NT2/D1 (cell line): ENCODE measurements at regions not wholly inside any gene's neighbourhood (a gene's known extent, or its start where the extent isn't known, plus 50 kb on each side); places are given as distances from the start of the nearest gene placed in this dataset.

ENCODE experiments used
- DNase-seq: peaks from one replicate; pipeline ENCODE4 v3.0.0-alpha.2; 2011; ENCODE audit warnings: low read depth, low spot score
- H3K27me3 ChIP-seq: 2 replicates; pipeline ENCODE4 v1.6.0; 2011; ENCODE audit warnings: mild to moderate bottlenecking; ENCODE audit not compliant: insufficient read length, insufficient read depth
- H3K36me3 ChIP-seq: 2 replicates; pipeline ENCODE4 v1.6.1; 2011; ENCODE audit warnings: mild to moderate bottlenecking, low read length, mixed read lengths; ENCODE audit not compliant: insufficient read depth, insufficient read length
- H3K4me1 ChIP-seq: 2 replicates; pipeline ENCODE4 v1.5.1; 2011; ENCODE audit not compliant: insufficient read depth, insufficient read length
- H3K4me3 ChIP-seq: 2 replicates; pipeline ENCODE4 v1.5.1; 2011; ENCODE audit warnings: low read depth; ENCODE audit not compliant: insufficient read length
- H3K9ac ChIP-seq: 2 replicates; pipeline ENCODE4 v1.6.0; 2011; ENCODE audit warnings: low read depth; ENCODE audit not compliant: insufficient read length
- H3K9me3 ChIP-seq: 2 replicates; pipeline ENCODE4 v1.5.1; 2011; ENCODE audit warnings: mild to moderate bottlenecking, low read length; ENCODE audit not compliant: insufficient read depth
- SUZ12 ChIP-seq: IDR thresholded peaks from 2 replicates; pipeline ENCODE4 v1.6.1; 2011; ENCODE audit not compliant: insufficient read length, insufficient read depth; ENCODE audit errors: extremely low read depth
- YY1 ChIP-seq: IDR thresholded peaks from 2 replicates; pipeline ENCODE4 v1.6.1; 2011; ENCODE audit not compliant: insufficient read length, insufficient read depth
- ZNF274 ChIP-seq: IDR thresholded peaks from 2 replicates; pipeline ENCODE4 v1.6.1; 2011; ENCODE audit warnings: mild to moderate bottlenecking, low read depth, low read length

- Histone ChIP-seq H3K4me3 (no peak overlapping the region), H3K36me3 (no peaks in the 10 kb centered on the region), H3K4me1 (no peaks in the 10 kb centered on the region), H3K27me3 (no peaks in the 10 kb centered on the region), H3K9ac (no peak overlapping the region), H3K9me3 (no peaks in the 10 kb centered on the region)
- DNase-seq: no peak
- TF ChIP-seq ZNF274: no peak
- TF ChIP-seq SUZ12: no peak
- no peak for TF ChIP-seq YY1
These were observed 546.1 kb downstream of the NR2F1-AS1 start for GRCh38 chr5:93034621-93035590.

GRCh38 chr5:93022796-93023447 lies 558.1 kb downstream of the NR2F1-AS1 start:
- no peaks in the 10 kb centered on the region for H3K4me1 ChIP-seq
- no peak overlapping the region for H3K4me3 ChIP-seq
- no peak for DNase-seq
- no peaks in the 10 kb centered on the region for H3K27me3 ChIP-seq
- H3K36me3 ChIP-seq: no peaks in the 10 kb centered on the region
- no peak overlapping the region for H3K9ac ChIP-seq
- H3K9me3 ChIP-seq: no peaks in the 10 kb centered on the region
- no peak for TF ChIP-seq SUZ12
- no peak for TF ChIP-seq ZNF274
- no peak for TF ChIP-seq YY1

- no peaks in the 10 kb centered on the region for H3K36me3 ChIP-seq
- no peak overlapping the region for H3K9ac ChIP-seq
- H3K4me1 ChIP-seq: no peaks in the 10 kb centered on the region
- H3K27me3 ChIP-seq: no peaks in the 10 kb centered on the region
- no peak for DNase-seq
- H3K9me3 ChIP-seq: no peaks in the 10 kb centered on the region
- no peak overlapping the region for H3K4me3 ChIP-seq
- TF ChIP-seq YY1 (no peak), SUZ12 (no peak), ZNF274 (no peak)
These were observed 558.8 kb downstream of the NR2F1-AS1 start for GRCh38 chr5:93022211-93022610.

GRCh38 chr5:93019896-93020295 lies 561.1 kb downstream of the NR2F1-AS1 start:
- H3K4me3 ChIP-seq: no peak overlapping the region
- H3K9ac ChIP-seq: no peak overlapping the region
- H3K9me3 ChIP-seq: no peaks in the 10 kb centered on the region
- TF ChIP-seq ZNF274: no peak
- no peak for TF ChIP-seq SUZ12
- TF ChIP-seq YY1: no peak
- no peaks in the 10 kb centered on the region for H3K4me1 ChIP-seq
- H3K36me3 ChIP-seq: no peaks in the 10 kb centered on the region
- no peak for DNase-seq
- H3K27me3 ChIP-seq: no peaks in the 10 kb centered on the region

GRCh38 chr5:93018461-93018860 lies 562.6 kb downstream of the NR2F1-AS1 start:
- Histone ChIP-seq H3K36me3 (no peaks in the 10 kb centered on the region), H3K4me1 (no peaks in the 10 kb centered on the region), H3K27me3 (no peaks in the 10 kb centered on the region), H3K4me3 (no peak overlapping the region), H3K9ac (no peak overlapping the region), H3K9me3 (no peaks in the 10 kb centered on the region)
- TF ChIP-seq SUZ12 (no peak), ZNF274 (no peak), YY1 (no peak)
- no peak for DNase-seq

GRCh38 chr5:93017849-93018248 lies 563.2 kb downstream of the NR2F1-AS1 start:
- Histone ChIP-seq H3K4me1 (no peaks in the 10 kb centered on the region), H3K9me3 (no peaks in the 10 kb centered on the region), H3K27me3 (no peaks in the 10 kb centered on the region), H3K36me3 (no peaks in the 10 kb centered on the region), H3K4me3 (no peak overlapping the region), H3K9ac (no peak overlapping the region)
- no peak for DNase-seq
- no peak for TF ChIP-seq YY1
- TF ChIP-seq ZNF274: no peak
- no peak for TF ChIP-seq SUZ12

- no peak for TF ChIP-seq SUZ12
- TF ChIP-seq YY1: no peak
- TF ChIP-seq ZNF274: no peak
These were observed 563.6 kb downstream of the NR2F1-AS1 start for GRCh38 chr5:93017376-93017775.

More at GRCh38 chr5:93017376-93017775, 563.6 kb downstream of the NR2F1-AS1 start:
- no peaks in the 10 kb centered on the region for H3K9me3 ChIP-seq
- no peak overlapping the region for H3K9ac ChIP-seq
- DNase-seq: no peak
- no peaks in the 10 kb centered on the region for H3K27me3 ChIP-seq
- no peak overlapping the region for H3K4me3 ChIP-seq
- H3K36me3 ChIP-seq: no peaks in the 10 kb centered on the region
- no peaks in the 10 kb centered on the region for H3K4me1 ChIP-seq
